Gastrocnemius medialis (tissue), 4 donors: ENCODE measurements at regions not wholly inside any gene's neighbourhood (a gene's known extent, or its start where the extent isn't known, plus 50 kb on each side); places are given as distances from the start of the nearest gene placed in this dataset.

ENCODE experiments used
- CTCF ChIP-seq, 5 experiments: fragments of 450-650 bp in 3 of 5; fragments of 200-600 bp in 2 of 5; sonication (generic) in 2 of 5; IDR thresholded peaks in 4 of 5; conservative IDR thresholded peaks in 1 of 5; 1 replicate in 4 of 5; 2 replicates in 1 of 5; pipeline ENCODE4 v1.5.1; 2016 to 2019; ENCODE audit warnings: antibody characterized with exemption in 5 of 5, mild to moderate bottlenecking in 3 of 5, moderate library complexity in 3 of 5
- POLR2A ChIP-seq, 2 donors: fragments of 450-650 bp; IDR thresholded peaks; one replicate each; pipeline ENCODE4 v1.6.1; 2017; ENCODE audit warnings: antibody characterized with exemption in 2 of 2, mild to moderate bottlenecking in 2 of 2, moderate library complexity in 2 of 2

DNA sequence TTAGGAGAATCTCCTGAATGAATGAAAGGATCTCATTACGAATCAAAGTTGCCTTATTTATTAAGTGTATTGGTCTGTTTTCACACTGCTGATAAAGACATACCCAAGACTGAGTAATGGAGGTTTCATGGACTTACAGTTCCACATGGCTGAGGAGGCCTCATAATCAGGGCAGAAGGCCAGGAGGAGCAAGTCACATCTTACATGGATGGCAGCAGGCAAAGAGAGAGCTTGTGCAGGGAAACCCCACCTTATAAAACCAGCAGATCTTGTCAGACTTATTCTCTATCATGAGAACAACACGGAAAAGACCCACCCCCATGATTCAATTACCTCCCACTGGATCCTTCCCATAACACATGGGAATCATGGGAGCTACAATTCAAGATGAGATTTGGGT is 785.2 kb upstream of the POU3F3 start:
- TF ChIP-seq CTCF (IDR thresholded peaks at IDR 0.05 in 4 of 5, conservative IDR thresholded peaks at IDR 0.05 in 1 of 5) = no peak
- no peak for TF ChIP-seq POLR2A (IDR thresholded peaks at IDR 0.05)
